ENCODE measurements at regions not wholly inside any gene's neighbourhood (a gene's known extent, or its start where the extent isn't known, plus 50 kb on each side); places are given as distances from the start of the nearest gene placed in this dataset.

DNA sequence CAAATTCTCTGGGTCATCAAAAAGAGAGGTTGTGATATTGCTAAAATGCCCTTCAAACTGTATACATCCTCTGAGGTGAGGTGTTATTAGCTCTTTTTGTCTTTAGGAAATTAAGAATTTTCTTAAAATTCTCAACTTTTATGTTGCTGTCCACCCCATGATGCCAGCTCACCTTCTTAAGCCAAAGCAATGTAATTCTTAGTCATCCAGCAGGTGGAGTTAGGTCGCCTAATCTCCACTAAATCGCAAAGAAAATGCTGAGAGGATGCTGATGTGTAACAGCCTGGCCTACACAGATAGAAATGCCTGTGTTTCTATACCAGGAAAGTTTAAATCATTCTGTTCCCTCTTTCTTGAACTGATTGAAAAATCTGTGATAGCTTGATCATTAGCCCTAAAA, 770.2 kb upstream of the ALCAM start:
- TF ChIP-seq, protein P1, sequence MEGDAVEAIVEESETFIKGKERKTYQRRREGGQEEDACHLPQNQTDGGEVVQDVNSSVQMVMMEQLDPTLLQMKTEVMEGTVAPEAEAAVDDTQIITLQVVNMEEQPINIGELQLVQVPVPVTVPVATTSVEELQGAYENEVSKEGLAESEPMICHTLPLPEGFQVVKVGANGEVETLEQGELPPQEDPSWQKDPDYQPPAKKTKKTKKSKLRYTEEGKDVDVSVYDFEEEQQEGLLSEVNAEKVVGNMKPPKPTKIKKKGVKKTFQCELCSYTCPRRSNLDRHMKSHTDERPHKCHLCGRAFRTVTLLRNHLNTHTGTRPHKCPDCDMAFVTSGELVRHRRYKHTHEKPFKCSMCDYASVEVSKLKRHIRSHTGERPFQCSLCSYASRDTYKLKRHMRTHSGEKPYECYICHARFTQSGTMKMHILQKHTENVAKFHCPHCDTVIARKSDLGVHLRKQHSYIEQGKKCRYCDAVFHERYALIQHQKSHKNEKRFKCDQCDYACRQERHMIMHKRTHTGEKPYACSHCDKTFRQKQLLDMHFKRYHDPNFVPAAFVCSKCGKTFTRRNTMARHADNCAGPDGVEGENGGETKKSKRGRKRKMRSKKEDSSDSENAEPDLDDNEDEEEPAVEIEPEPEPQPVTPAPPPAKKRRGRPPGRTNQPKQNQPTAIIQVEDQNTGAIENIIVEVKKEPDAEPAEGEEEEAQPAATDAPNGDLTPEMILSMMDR (IDR thresholded peaks at IDR 0.05): peak; percentile 13 to 56 (median 38)
- TF ChIP-seq POLR2A (IDR thresholded peaks at IDR 0.05): no peak
